ENCODE measurements at regions not wholly inside any gene's neighbourhood (a gene's known extent, or its start where the extent isn't known, plus 50 kb on each side); places are given as distances from the start of the nearest gene placed in this dataset.

DNA sequence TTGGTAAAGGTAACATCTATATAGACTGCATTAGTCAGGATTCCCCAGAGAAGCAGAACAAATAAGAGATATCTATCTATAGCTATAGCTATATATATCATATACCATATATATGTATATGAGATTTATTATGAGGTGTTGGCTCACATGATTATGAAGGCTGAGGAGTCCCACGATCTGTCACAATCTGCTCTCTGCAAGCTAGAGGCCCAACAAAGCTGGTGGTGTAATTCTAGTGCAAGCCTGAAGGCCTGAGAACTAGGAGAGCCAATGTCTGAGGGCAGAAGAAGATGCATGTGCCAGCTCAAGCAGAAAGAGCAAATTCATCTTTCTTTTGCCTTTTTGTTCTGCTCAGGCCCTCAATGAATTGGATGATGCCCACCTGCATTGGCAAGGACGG is 102.2 kb upstream of the PLPPR1 start:
- WGBS (ENCODE audit: insufficient coverage) = 100% methylated on average over 1 of the region's 2 CpGs

DNA sequence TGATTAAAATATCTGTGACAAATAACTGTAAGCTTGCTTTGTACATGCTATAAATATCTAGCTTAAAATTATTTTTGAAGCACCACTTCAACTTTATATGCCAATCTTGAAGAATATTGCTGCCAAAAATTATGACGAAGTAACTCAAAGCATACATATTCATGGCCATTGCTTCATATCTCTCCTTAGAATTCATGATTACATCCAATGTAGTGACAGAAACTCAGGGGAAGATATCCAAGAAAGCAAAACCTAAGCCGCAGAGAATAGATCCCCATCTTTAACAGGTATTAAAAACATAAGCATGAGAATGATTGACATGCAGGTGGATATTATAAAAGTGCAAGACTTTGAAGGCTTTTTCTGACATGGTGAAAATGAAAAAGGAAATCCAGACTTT is 100.8 kb upstream of the PLPPR1 start:
- CTCF ChIA-PET = no interaction called here
- WGBS (ENCODE audit: insufficient coverage) = no CpG with 5 or more reads among the region's 2 CpGs
- no peaks in the 10 kb centered on the region for H3K9me3 ChIP-seq (ENCODE audit: control extremely low read depth in 1 of 5, control insufficient read depth in 4 of 5, insufficient read depth in 2 of 5, low read depth in 1 of 5, low read length in 4 of 5)
- no peak overlapping the region for H3K27ac ChIP-seq (ENCODE audit: insufficient read depth in 1 of 2, low read depth in 1 of 2, low read length in 2 of 2, poor library complexity in 1 of 2, severe bottlenecking in 2 of 2)
- POLR2A ChIA-PET = no interaction called here
- H3K36me3 ChIP-seq (ENCODE audit: control insufficient read depth in 4 of 4, insufficient read depth in 4 of 4, low read length in 3 of 4) = no peaks in the 10 kb centered on the region
- H3K27me3 ChIP-seq (replicated peaks in 2 of 5; ENCODE audit: control insufficient read depth in 4 of 5, insufficient read depth in 5 of 5, low read length in 4 of 5) = no peaks in the 10 kb centered on the region
- no peak overlapping the region for H3K4me3 ChIP-seq (ENCODE audit: control insufficient read depth in 1 of 7, extremely low read depth in 1 of 7, insufficient read depth in 4 of 7, low read depth in 2 of 7, low read length in 6 of 7)
- H3K4me1 ChIP-seq (ENCODE audit: control extremely low read depth in 1 of 4, control insufficient read depth in 4 of 4, insufficient read depth in 4 of 4, low read length in 3 of 4) = no peaks in the 10 kb centered on the region
- no peak for DNase-seq

More for the DNA sequence above, 102.2 kb upstream of the PLPPR1 start:
- H3K36me3 ChIP-seq (ENCODE audit: control insufficient read depth in 4 of 4, insufficient read depth in 4 of 4, low read length in 3 of 4) = no peaks in the 10 kb centered on the region
- ChIA-PET POLR2A (no interaction called here), CTCF (no interaction called here)
- H3K27ac ChIP-seq (ENCODE audit: insufficient read depth in 1 of 2, low read depth in 1 of 2, low read length in 2 of 2, poor library complexity in 1 of 2, severe bottlenecking in 2 of 2) = no peak overlapping the region
- H3K9me3 ChIP-seq (ENCODE audit: control extremely low read depth in 1 of 5, control insufficient read depth in 4 of 5, insufficient read depth in 2 of 5, low read depth in 1 of 5, low read length in 4 of 5) = no peaks in the 10 kb centered on the region
- no peak for DNase-seq
- H3K27me3 ChIP-seq (replicated peaks in 2 of 5; ENCODE audit: control insufficient read depth in 4 of 5, insufficient read depth in 5 of 5, low read length in 4 of 5) = no peaks in the 10 kb centered on the region
- H3K4me3 ChIP-seq (ENCODE audit: control insufficient read depth in 1 of 7, extremely low read depth in 1 of 7, insufficient read depth in 4 of 7, low read depth in 2 of 7, low read length in 6 of 7) = no peak overlapping the region
- H3K4me1 ChIP-seq (ENCODE audit: control extremely low read depth in 1 of 4, control insufficient read depth in 4 of 4, insufficient read depth in 4 of 4, low read length in 3 of 4) = no peaks in the 10 kb centered on the region

DNA sequence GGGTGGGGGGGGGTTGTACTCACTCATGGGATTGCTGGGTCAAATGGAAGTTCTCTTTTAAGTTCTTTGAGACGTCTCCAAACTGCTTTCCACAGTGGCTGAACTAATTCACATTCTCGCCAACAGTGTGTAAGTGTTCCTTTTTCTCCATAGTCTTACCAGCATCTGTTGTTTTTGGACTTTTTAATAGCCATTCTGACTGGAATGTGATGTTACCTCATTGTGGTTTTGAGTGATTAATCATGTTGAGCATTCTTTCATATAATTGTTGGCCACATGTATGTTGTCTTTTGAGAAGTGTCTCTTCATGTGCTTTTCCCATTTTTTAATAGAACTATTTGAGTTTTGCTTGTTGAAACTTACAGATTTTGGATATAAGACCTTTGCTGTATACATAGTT is 94.9 kb upstream of the PLPPR1 start:
- H3K4me3 ChIP-seq (ENCODE audit: control insufficient read depth in 1 of 7, extremely low read depth in 1 of 7, insufficient read depth in 4 of 7, low read depth in 2 of 7, low read length in 6 of 7) = no peak overlapping the region
- H3K27ac ChIP-seq (ENCODE audit: insufficient read depth in 1 of 2, low read depth in 1 of 2, low read length in 2 of 2, poor library complexity in 1 of 2, severe bottlenecking in 2 of 2) = no peak overlapping the region
- no peak for DNase-seq
- no peaks in the 10 kb centered on the region for H3K27me3 ChIP-seq (replicated peaks in 2 of 5; ENCODE audit: control insufficient read depth in 4 of 5, insufficient read depth in 5 of 5, low read length in 4 of 5)
- no CpG with 5 or more reads among the region's 2 CpGs for WGBS (ENCODE audit: insufficient coverage)
- H3K36me3 ChIP-seq (ENCODE audit: control insufficient read depth in 4 of 4, insufficient read depth in 4 of 4, low read length in 3 of 4) = no peaks in the 10 kb centered on the region
- H3K9me3 ChIP-seq (ENCODE audit: control extremely low read depth in 1 of 5, control insufficient read depth in 4 of 5, insufficient read depth in 2 of 5, low read depth in 1 of 5, low read length in 4 of 5) = peaks cover 0 to 1% (median 0%) of the 10 kb centered on the region in 5 experiments
- H3K4me1 ChIP-seq (ENCODE audit: control extremely low read depth in 1 of 4, control insufficient read depth in 4 of 4, insufficient read depth in 4 of 4, low read length in 3 of 4) = no peaks in the 10 kb centered on the region
- ChIA-PET POLR2A (no interaction called here), CTCF (no interaction called here)

DNA sequence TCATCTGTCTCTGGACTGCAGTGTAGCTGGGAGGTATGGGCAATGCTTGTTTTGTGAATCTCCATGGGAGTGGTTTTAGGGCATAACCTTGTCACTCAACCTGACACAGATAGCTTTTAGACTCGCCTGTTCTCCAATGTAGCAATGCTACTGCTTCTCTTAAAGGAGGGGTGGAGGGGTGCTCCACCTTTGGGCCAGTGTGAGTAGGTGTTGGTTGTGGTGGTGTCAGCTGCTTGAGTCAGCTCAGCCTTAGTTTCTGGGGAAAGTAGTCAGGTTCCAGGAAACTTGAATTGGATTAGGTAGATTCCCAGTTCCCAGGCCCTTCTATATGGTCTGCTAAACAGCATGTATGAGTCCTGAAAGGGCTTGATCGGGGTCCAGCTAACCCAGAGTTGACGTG is 91.1 kb upstream of the PLPPR1 start:
- Histone ChIP-seq H3K4me1 (ENCODE audit: control extremely low read depth in 1 of 4, control insufficient read depth in 4 of 4, insufficient read depth in 4 of 4, low read length in 3 of 4) (no peaks in the 10 kb centered on the region), H3K4me3 (ENCODE audit: control insufficient read depth in 1 of 7, extremely low read depth in 1 of 7, insufficient read depth in 4 of 7, low read depth in 2 of 7, low read length in 6 of 7) (no peak overlapping the region), H3K36me3 (ENCODE audit: control insufficient read depth in 4 of 4, insufficient read depth in 4 of 4, low read length in 3 of 4) (no peaks in the 10 kb centered on the region), H3K9me3 (ENCODE audit: control extremely low read depth in 1 of 5, control insufficient read depth in 4 of 5, insufficient read depth in 2 of 5, low read depth in 1 of 5, low read length in 4 of 5) (peaks cover 0 to 1% (median 0%) of the 10 kb centered on the region in 5 experiments), H3K27ac (ENCODE audit: insufficient read depth in 1 of 2, low read depth in 1 of 2, low read length in 2 of 2, poor library complexity in 1 of 2, severe bottlenecking in 2 of 2) (no peak overlapping the region), H3K27me3 (replicated peaks in 2 of 5; ENCODE audit: control insufficient read depth in 4 of 5, insufficient read depth in 5 of 5, low read length in 4 of 5) (no peaks in the 10 kb centered on the region)
- WGBS (ENCODE audit: insufficient coverage) = 100% methylated on average over 2 of the region's 3 CpGs
- ChIA-PET POLR2A (no interaction called here), CTCF (no interaction called here)
- DNase-seq = no peak

DNA sequence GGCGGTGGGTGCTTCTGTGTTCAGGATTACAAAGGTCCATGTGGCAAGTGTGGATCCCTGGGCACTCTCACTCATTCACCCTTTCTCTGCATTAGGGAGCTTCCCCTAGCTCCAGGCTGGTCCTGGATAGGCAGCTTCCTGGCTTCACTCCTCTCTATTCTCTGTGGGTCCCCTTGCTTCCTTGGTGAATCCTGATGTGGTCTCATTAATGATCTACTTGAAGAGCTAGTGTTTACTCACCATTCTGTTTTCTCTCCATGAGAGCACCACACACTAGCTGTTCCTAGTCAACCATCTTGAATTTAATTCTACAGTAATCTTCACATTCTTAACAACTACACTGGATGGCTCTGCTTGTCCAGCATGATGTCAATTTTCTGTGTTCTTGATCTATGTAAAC is 90.0 kb upstream of the PLPPR1 start:
- POLR2A ChIA-PET = no interaction called here
- WGBS (ENCODE audit: insufficient coverage) = no CpG with 5 or more reads among the region's 1 CpG

DNA sequence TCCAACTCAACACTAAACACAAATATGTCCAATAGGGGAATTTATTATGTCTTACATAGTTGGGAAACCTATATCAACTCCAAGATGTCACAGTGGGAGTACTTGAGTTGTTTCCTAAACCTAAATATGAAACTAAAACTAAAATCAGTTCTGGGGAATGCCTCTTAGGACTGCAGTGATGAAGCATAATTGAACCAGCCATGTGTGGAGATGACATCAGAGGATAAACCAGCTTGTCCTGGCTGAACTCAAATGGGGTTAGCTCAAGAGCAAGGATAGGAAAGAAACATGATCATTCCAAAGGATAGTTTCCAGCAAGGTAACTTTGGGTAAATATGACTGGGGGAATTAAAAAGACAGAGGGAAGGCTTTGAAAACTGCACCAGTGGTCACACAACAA is 88.9 kb upstream of the PLPPR1 start:
- no peaks in the 10 kb centered on the region for H3K36me3 ChIP-seq (ENCODE audit: control insufficient read depth in 4 of 4, insufficient read depth in 4 of 4, low read length in 3 of 4)
- CTCF ChIA-PET = no interaction called here
- no peak overlapping the region for H3K4me3 ChIP-seq (ENCODE audit: control insufficient read depth in 1 of 7, extremely low read depth in 1 of 7, insufficient read depth in 4 of 7, low read depth in 2 of 7, low read length in 6 of 7)
- H3K27me3 ChIP-seq (replicated peaks in 2 of 5; ENCODE audit: control insufficient read depth in 4 of 5, insufficient read depth in 5 of 5, low read length in 4 of 5) = no peaks in the 10 kb centered on the region
- peaks cover 0 to 1% (median 0%) of the 10 kb centered on the region in 5 experiments for H3K9me3 ChIP-seq (ENCODE audit: control extremely low read depth in 1 of 5, control insufficient read depth in 4 of 5, insufficient read depth in 2 of 5, low read depth in 1 of 5, low read length in 4 of 5)
- POLR2A ChIA-PET = no interaction called here
- H3K27ac ChIP-seq (ENCODE audit: insufficient read depth in 1 of 2, low read depth in 1 of 2, low read length in 2 of 2, poor library complexity in 1 of 2, severe bottlenecking in 2 of 2) = no peak overlapping the region
- no peaks in the 10 kb centered on the region for H3K4me1 ChIP-seq (ENCODE audit: control extremely low read depth in 1 of 4, control insufficient read depth in 4 of 4, insufficient read depth in 4 of 4, low read length in 3 of 4)
- DNase-seq = no peak

More for the DNA sequence above, 90.0 kb upstream of the PLPPR1 start:
- Histone ChIP-seq H3K36me3 (ENCODE audit: control insufficient read depth in 4 of 4, insufficient read depth in 4 of 4, low read length in 3 of 4) (no peaks in the 10 kb centered on the region), H3K27ac (ENCODE audit: insufficient read depth in 1 of 2, low read depth in 1 of 2, low read length in 2 of 2, poor library complexity in 1 of 2, severe bottlenecking in 2 of 2) (no peak overlapping the region), H3K4me1 (ENCODE audit: control extremely low read depth in 1 of 4, control insufficient read depth in 4 of 4, insufficient read depth in 4 of 4, low read length in 3 of 4) (no peaks in the 10 kb centered on the region), H3K27me3 (replicated peaks in 2 of 5; ENCODE audit: control insufficient read depth in 4 of 5, insufficient read depth in 5 of 5, low read length in 4 of 5) (no peaks in the 10 kb centered on the region), H3K9me3 (ENCODE audit: control extremely low read depth in 1 of 5, control insufficient read depth in 4 of 5, insufficient read depth in 2 of 5, low read depth in 1 of 5, low read length in 4 of 5) (peaks cover 0 to 1% (median 0%) of the 10 kb centered on the region in 5 experiments), H3K4me3 (ENCODE audit: control insufficient read depth in 1 of 7, extremely low read depth in 1 of 7, insufficient read depth in 4 of 7, low read depth in 2 of 7, low read length in 6 of 7) (no peak overlapping the region)
- CTCF ChIA-PET = no interaction called here
- no peak for DNase-seq

DNA sequence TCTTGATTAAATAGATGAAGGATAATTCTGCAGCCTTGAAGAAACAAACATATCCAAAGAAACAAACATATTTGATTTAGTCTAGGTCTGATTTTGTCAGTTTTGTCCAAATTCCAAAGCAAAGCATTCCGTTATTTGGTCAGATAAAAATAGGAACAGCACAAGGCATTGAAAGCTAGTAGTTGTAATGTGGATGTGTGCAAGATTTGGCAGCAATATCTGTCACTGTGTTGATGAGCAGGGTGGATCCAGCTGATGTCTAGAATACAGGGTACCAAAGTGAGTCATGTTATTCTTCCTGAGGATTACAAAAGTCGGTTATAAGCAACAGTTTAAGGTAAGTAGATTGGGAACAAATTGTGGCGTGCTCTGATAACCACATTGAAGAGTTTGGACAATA is 69.3 kb upstream of the PLPPR1 start:
- no peak for DNase-seq
- CTCF ChIA-PET = no interaction called here
- no peak overlapping the region for H3K27ac ChIP-seq (ENCODE audit: insufficient read depth in 1 of 2, low read depth in 1 of 2, low read length in 2 of 2, poor library complexity in 1 of 2, severe bottlenecking in 2 of 2)
- no peaks in the 10 kb centered on the region for H3K27me3 ChIP-seq (replicated peaks in 2 of 5; ENCODE audit: control insufficient read depth in 4 of 5, insufficient read depth in 5 of 5, low read length in 4 of 5)
- POLR2A ChIA-PET = no interaction called here
- no peaks in the 10 kb centered on the region for H3K36me3 ChIP-seq (ENCODE audit: control insufficient read depth in 4 of 4, insufficient read depth in 4 of 4, low read length in 3 of 4)
- H3K4me1 ChIP-seq (ENCODE audit: control extremely low read depth in 1 of 4, control insufficient read depth in 4 of 4, insufficient read depth in 4 of 4, low read length in 3 of 4) = no peaks in the 10 kb centered on the region
- no peaks in the 10 kb centered on the region for H3K9me3 ChIP-seq (ENCODE audit: control extremely low read depth in 1 of 5, control insufficient read depth in 4 of 5, insufficient read depth in 2 of 5, low read depth in 1 of 5, low read length in 4 of 5)
- no peak overlapping the region for H3K4me3 ChIP-seq (ENCODE audit: control insufficient read depth in 1 of 7, extremely low read depth in 1 of 7, insufficient read depth in 4 of 7, low read depth in 2 of 7, low read length in 6 of 7)
- 100% methylated on average over 1 of the region's 3 CpGs for WGBS (ENCODE audit: insufficient coverage)

All from common myeloid progenitor, CD34-positive (primary cell).